GM12891 (cell line): ENCODE measurements at regions not wholly inside any gene's neighbourhood (a gene's known extent, or its start where the extent isn't known, plus 50 kb on each side); places are given as distances from the start of the nearest gene placed in this dataset.

Source experiments
- POLR2A ChIP-seq: IDR thresholded peaks from 2 replicates; pipeline ENCODE4 v1.6.1; 2011; ENCODE audit warnings: low read depth, low read length, control low read depth
- POLR2AphosphoS5 ChIP-seq: IDR thresholded peaks from 2 replicates; pipeline ENCODE4 v1.6.1; 2011; ENCODE audit warnings: low read depth, low read length, control low read depth
- SPI1 ChIP-seq: IDR thresholded peaks from 2 replicates; pipeline ENCODE4 v1.6.1; 2011; ENCODE audit warnings: low read depth, low read length, control low read depth

DNA sequence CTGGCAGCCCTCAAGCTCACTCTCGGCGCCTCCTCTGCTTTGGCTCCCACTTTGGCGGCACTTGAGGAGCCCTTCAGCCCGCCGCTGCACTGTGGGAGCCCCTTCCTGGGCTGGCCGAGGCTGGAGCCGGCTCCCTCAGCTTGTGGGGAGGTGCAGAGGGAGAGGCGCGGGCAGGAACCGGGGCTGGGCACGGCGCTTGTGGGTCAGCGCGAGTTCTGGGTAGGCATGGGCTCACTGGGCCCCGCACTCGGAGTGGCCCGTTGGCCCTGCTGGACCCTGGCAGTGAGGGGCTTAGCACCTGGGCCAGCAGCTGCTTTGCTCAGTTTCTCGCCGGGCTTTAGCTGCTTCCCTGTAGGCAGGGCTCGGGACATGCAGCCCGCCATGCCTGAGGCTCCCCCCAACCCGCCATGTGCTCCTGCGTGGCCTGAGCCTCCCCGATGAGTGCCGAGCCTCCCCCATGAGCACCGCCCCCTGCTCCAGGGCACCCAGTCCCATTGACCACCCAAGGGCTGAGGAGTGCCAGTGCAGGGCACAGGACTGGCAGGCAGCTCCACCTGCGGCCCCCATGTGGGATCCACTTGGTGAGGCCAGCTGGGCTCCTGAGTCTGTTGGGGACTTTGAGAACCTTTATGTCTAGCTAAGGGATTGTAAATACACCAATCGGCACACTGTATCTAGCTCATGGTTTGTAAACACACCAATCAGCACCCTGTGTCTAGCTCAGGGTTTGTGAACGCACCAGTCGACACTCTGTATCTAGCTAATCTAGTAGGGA is 101.5 kb upstream of the DRD5 start:
- no peak for TF ChIP-seq POLR2AphosphoS5
- TF ChIP-seq POLR2A: no peak
- no peak for TF ChIP-seq SPI1
